ENCODE measurements at regions not wholly inside any gene's neighbourhood (a gene's known extent, or its start where the extent isn't known, plus 50 kb on each side); places are given as distances from the start of the nearest gene placed in this dataset.

DNA sequence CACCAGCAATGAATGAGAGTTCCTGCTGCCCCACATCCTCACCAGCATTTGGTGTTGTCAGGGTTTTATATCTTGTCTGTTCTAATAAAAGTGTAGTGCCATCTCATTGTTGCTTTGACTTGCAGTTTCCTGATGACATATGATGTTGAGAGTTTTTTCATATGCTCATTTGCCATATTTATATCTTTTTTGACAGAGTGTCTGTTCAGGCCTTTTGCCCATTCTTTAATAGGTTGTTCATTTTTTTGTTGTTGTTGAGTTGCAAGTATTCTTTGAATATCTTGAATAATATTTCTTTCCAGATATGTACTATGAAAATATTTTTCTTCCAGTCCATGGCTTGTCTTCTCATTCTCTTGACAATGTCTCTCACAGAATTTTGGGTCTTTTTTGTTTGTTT lies 111.7 kb upstream of the KCNJ15 start:
- no peak for DNase-seq (ENCODE audit: insufficient read length, low spot score)
- FAIRE-seq: no peak
- TF ChIP-seq, protein P1, sequence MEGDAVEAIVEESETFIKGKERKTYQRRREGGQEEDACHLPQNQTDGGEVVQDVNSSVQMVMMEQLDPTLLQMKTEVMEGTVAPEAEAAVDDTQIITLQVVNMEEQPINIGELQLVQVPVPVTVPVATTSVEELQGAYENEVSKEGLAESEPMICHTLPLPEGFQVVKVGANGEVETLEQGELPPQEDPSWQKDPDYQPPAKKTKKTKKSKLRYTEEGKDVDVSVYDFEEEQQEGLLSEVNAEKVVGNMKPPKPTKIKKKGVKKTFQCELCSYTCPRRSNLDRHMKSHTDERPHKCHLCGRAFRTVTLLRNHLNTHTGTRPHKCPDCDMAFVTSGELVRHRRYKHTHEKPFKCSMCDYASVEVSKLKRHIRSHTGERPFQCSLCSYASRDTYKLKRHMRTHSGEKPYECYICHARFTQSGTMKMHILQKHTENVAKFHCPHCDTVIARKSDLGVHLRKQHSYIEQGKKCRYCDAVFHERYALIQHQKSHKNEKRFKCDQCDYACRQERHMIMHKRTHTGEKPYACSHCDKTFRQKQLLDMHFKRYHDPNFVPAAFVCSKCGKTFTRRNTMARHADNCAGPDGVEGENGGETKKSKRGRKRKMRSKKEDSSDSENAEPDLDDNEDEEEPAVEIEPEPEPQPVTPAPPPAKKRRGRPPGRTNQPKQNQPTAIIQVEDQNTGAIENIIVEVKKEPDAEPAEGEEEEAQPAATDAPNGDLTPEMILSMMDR (IDR thresholded peaks at IDR 0.05; ENCODE audit: insufficient read depth, missing control alignments): no peak

DNA sequence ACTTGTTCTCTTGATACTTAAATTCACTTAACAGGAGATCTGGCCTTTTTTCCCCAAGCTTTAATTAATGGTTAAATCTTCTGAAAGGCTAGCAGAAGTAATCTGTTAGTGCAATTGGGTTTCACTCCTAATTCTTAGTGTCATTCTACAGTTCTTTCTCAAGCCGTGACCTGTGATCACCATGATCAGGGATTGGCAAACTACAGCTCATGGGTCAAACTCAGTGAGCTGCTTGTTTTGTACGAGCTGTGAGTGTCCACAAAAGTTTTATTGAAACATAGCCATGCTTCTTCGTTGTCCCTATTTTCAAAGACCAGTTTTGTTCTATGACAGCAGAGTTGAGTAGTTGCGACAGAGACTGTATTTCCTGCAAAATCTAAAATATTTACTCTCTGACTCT lies 109.4 kb upstream of the KCNJ15 start:
- DNase-seq (ENCODE audit: insufficient read length, low spot score): no peak
- TF ChIP-seq, protein P1 (IDR thresholded peaks at IDR 0.05; ENCODE audit: insufficient read depth, missing control alignments): no peak
- no peak for FAIRE-seq

DNA sequence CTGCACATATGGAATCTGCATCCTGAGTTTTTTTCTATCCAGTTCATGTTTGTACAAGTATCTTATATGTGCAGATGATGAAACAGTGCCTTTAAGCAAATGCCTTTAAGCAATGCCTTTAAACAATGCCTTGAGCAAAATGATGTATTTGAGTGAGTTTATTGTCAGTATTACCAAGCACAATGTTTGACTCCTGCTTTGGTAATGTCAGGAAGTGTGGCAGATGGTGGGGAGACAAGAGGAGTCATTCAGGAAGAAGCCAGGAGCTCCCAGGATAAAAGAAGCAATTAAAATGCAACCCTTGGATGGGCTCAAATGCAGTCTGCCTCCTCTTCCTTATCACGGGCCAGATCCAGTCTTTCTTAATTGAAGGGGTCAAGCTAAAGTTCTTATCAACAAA lies 108.7 kb upstream of the KCNJ15 start:
- TF ChIP-seq, protein P1 (IDR thresholded peaks at IDR 0.05; ENCODE audit: insufficient read depth, missing control alignments): no peak
- no peak for DNase-seq (ENCODE audit: insufficient read length, low spot score)
- no peak for FAIRE-seq

DNA sequence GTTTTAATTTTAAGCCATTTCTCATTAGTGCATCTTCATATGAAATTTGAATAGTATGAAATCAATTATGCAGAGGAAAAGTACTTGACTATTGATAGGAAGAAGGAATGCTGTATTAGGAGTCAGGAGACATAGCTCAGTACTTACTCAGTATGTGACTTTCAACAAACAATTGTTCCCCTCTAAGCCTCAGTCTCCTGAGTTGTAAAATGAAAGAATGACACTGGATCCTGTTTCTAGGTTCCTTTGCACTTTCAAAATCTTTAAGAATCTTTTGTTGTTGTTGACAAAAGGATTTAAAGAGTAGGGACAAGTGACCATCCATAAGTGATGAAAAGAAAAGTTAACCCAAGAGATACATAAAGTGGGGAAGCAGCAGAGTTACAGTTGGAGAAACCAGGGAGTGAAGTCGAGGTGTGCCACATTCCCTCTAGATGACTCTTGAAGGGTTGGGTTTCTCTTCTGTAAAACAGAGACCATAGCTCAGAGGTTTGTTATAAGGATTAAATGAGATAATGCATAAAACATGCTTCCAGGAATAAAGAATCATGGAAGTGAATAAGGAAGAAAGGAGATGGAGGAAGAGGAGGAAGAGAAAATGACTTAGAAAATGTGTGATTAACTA lies 105.7 kb upstream of the KCNJ15 start:
- TF ChIP-seq, protein P1 (IDR thresholded peaks at IDR 0.05; ENCODE audit: insufficient read depth, missing control alignments): no peak
- FAIRE-seq (no peak), DNase-seq (ENCODE audit: insufficient read length, low spot score) (no peak)

DNA sequence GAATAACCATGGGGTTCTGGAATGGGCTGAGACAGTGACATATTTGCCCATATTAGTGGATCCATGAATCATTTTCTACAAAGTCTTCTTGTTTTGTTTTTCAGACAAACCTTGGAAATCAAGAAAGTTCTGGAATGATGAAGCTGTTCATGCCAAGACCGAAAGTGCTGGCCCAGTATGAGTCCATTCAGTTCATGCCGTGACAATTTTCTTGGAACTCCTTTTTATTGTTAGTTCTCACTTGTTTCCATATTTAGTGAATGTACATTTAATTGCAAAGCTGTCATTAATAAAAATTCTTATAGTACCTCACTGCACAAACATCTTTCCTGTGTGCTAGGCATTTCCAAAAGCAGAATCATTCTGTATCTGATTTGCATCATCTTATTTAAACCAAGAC lies 100.6 kb upstream of the KCNJ15 start:
- DNase-seq (ENCODE audit: insufficient read length, low spot score) (no peak), FAIRE-seq (no peak)
- TF ChIP-seq, protein P1 (IDR thresholded peaks at IDR 0.05; ENCODE audit: insufficient read depth, missing control alignments): no peak

DNA sequence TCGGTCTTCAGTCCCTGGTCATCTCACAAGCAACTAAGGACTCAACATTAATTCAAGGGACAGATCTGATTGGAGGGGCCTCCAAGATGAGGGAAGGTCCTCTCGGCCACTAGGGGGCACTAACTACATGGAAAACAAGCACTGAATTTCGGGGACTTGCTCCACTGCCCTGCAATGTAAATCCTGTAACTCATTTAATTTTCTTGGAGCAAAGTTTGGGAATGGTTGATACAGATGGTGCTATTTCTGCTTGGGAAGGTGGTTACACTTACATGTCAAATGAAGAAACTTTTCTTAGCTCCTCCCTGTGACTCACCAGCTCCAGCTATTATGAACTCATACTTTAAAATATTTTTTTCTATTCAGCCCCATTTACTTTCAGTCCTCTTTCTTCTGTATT lies 97.4 kb upstream of the KCNJ15 start:
- TF ChIP-seq, protein P1 (IDR thresholded peaks at IDR 0.05; ENCODE audit: insufficient read depth, missing control alignments): peak; percentile 55
- DNase-seq (ENCODE audit: insufficient read length, low spot score): no peak
- FAIRE-seq: no peak

DNA sequence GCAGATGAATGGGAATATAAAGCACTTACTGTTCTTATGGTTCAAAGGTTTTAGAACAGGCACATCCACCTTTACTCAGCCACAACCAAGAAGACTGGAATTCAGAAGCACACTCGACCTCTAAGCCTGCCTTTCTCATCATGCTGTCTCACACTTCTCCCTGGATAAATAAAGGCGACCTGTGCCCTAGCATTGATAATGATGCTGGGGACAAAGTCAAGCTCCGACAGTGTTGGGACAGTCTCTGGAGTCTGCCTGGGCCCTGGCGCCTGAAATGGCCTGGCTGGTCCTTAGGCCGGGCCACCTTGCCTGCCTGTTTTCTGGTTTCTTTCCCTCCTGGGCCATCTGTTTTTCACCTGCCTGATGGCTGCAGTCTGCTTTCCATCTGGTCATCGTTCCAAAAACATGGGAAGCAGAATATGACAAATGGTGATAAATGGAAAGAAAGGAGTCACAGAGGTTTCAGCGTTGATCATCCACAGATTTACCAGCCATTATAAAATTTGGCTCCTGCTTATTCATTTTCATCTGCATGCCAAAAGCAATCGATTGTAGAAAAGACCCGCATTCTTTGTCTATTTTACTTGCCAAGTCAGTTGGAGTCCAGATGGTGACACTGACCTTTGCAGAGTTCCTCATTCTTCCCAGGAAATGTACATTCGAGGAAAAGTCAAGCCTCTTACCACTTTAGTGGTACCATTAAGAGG lies 91.2 kb upstream of the KCNJ15 start:
- FAIRE-seq: no peak
- TF ChIP-seq, protein P1 (IDR thresholded peaks at IDR 0.05; ENCODE audit: insufficient read depth, missing control alignments): no peak
- no peak for DNase-seq (ENCODE audit: insufficient read length, low spot score)
